HS-27A (cell line): ENCODE measurements at regions not wholly inside any gene's neighbourhood (a gene's known extent, or its start where the extent isn't known, plus 50 kb on each side); places are given as distances from the start of the nearest gene placed in this dataset.

Experiments
- DNase-seq: peaks from one replicate; pipeline ENCODE4 v3.0.0-alpha.2; 2012; ENCODE audit warnings: low read depth, missing footprints

DNA sequence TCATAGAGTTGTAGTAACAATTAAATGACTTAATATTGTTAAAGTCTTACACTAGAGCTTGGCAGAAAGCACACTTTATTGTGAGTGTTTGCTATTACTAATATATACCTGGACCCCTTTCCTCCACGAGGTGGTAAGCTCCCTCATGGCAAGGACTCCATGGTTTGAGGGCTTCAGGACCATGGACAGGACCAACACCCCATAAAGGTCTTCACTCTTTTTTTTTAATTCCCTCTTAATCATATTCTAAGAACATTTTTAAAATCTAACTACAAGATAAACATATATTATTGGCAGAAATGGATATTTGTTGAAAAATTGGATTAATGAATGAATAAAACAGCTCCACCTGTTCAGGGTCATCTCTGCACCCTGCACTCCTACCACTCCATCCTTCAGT lies 154.5 kb downstream of the CBLN1 start:
- no peak for DNase-seq

GRCh38 chr16:49121636-49122035 lies 160.0 kb downstream of the CBLN1 start:
- DNase-seq: no peak

DNA sequence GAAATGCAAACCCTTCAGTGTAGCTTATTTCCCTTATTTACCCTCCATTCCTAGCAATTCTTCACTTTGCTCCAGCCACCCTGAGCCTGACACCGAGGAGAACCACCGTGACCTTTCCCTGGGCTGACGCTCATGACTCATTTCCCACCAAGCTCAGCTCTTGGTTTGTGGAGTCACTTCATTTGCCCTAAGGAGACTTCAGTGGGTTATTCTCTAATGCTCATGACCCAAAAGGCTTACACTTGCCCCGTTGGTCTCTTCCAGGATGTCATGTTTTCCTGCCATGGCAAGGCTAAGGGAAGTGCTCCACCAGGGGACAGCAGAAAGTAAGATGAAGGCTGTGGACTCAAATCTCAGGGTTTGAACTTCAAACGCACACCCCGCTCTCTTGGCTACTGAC lies 161.0 kb downstream of the CBLN1 start:
- DNase-seq: no peak

DNA sequence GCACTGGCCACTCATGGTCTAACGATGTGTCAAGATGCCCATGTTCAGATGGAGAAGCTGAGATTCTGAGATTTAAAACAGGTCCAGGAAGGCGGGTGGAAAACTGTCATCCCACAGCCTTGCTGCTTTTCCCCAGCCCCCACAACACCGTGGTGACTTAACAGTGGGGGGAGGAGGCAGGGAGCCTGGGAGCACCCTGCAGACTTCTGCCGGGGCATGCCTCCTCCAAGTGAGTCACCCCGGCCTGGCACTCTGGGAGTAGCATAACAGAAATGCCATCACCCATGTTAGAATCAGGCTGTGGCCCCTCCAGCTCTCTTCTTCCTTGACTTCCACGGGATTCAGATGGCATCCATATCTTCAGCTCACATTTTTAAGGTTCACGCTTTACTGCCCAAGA lies 164.8 kb downstream of the CBLN1 start:
- no peak for DNase-seq

DNA sequence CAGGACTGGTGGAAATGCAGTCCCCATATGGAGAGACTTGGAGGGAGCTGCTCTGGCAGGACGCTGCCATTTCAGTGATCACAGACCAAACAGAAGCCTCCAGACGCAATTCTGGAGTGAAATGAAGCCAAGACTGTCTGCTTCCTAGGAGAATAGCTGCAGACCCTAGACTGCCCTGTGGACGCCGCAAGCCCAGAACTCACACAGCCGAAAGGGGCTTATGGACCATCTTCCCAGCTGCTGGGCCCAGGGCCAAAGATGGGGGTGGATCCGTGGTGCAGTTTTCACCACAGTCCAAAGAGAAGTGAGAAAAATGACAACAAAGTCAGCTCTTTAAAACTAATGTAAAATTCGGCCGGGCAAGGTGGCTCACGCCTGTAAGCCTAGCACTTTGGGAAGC lies 165.7 kb downstream of the CBLN1 start:
- DNase-seq: no peak

- DNase-seq: no peak
Observed at GRCh38 chr16:49112754-49113153, 168.9 kb downstream of the CBLN1 start.

GRCh38 chr16:49111351-49111750 lies 170.3 kb downstream of the CBLN1 start:
- DNase-seq: no peak

DNA sequence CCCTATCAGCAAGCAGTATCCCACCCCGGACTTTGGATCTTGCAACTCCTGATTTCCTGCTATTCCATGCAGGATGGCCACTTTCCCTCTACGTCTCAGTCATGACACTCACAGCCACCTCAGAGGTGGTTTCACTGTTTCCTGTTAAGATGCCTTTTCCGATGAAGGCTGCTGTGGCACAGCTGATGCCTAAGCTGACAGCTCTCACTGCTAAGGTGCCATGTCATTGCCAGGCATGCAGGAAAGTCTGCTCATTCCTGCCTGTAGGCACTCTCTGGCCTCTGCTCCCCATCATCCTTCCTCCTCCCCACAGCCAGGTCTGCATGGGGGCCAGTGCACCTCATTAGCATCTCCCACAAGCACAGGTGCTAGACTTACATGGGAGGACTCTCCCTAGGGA lies 173.0 kb downstream of the CBLN1 start:
- DNase-seq: no peak

GRCh38 chr16:49103298-49103697 lies 178.3 kb downstream of the CBLN1 start:
- no peak for DNase-seq

GRCh38 chr16:49101997-49102396 lies 179.6 kb downstream of the CBLN1 start:
- no peak for DNase-seq

- DNase-seq: no peak
Observed at GRCh38 chr16:49100366-49100765, 181.3 kb downstream of the CBLN1 start.

DNA sequence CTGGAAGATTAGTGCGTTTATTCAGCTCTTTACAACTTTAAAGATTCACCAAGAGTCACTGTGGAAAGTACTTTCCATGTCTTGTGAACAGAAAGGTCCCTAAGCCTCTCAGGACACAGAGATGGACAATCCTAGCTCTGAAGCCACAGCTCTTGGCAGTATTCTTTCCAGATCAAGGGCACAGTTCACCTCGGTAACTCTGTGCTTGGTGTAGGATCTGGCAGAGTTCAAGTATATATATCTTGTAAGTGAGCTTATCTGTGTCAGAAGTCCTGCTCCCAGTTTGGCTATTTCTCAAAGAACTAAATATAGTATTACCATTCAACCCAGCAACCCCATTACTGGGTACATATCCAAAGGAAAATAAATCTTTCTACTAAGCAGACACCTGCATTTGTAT lies 183.7 kb downstream of the CBLN1 start:
- DNase-seq: no peak

DNA sequence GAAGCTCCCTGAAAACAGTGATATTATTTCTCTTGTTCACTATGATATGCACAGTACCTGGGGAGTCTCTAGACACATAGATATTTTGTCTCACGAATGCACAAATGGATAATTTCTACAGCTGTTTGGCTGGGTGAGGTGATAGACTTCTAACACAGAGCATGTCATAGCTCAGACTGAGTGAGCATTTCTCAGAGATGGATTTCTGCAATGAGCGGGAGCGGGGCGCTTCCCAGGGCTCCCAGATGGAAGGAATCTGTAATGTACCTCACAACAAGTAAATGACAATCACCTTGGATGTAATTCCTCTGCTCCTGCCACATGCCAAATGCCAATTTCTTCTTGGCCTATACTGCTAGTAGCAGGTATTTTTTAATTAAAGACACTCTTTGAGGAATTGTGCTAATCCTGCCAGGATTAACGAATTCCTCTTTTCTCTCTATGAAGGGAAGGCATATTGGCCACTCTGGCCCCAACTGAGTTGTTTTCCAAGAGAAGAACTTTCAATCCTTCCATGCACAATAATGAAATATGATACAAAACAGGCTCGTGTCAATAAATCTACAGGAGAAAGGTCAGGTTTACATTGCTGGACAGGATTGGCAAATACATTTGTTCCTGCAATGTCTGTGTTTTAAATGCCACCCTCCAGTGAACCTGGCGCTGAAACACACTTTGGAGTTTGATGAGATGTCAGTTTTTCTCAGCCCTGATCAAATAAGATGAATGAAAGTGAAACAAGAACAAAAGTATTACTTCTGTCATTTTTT lies 185.3 kb downstream of the CBLN1 start:
- no peak for DNase-seq

- DNase-seq: no peak
Observed at GRCh38 chr16:49095539-49095938, 186.1 kb downstream of the CBLN1 start.

DNA sequence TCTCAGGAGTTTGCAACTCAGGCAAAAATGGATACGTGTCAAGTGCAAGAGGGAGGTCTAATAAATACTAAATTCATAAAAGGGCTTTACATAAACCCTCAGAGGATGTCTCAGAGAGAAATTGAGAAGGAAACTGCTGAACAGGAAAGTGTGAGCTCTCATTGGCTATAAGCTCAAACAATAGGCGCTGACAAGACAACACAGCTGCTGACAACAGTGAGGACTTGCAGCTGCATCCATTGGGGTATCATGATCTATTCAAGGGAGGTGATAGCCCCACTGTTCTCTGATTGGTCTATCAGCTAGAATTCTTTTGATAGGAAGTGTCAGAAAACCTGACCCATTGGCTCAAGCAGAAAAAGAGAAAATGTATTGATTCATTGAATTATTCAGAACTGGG lies 187.2 kb downstream of the CBLN1 start:
- DNase-seq: no peak

DNA sequence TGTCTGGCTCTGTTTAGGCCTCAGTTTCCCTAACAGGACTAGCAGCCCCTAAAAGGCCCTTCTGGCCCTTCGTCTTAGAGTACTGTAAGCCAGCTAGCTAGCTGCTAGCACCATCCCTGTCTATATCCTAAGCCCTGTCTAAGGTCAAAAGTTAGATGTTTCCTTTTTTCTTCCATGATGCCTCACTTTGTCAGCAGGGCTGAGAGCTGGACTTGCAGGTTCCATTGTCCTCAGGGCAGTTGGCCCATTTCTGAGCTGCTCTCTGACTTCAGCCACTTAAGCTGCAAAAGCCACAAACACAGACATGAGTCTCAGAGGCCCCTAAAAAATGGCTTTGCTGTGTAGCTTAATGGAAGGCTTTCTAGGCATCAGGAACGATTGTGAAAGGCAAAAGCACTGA lies 187.7 kb downstream of the CBLN1 start:
- no peak for DNase-seq

GRCh38 chr16:49092704-49093103 lies 188.9 kb downstream of the CBLN1 start:
- no peak for DNase-seq

DNA sequence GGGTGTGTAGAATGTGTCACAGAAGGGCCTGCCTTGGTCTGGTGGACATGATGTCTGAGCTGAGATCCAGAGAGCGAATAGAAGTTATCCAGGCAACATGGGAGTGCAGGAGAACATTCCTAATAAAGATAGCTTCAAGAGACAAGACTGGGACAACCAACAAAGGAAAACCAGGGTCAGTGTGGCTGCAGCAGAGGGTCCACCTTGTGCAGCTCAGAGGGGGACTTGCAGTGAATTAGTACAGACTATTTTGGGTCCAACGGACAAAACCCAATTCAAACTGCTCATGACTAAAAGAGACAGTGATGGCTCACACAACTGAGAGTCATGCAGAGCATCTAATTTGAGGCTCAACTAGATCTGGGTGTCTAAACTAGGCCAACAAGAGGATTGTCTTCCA lies 192.1 kb downstream of the CBLN1 start:
- no peak for DNase-seq

- no peak for DNase-seq
Observed at GRCh38 chr16:49089039-49089438, 192.6 kb downstream of the CBLN1 start.

GRCh38 chr16:49085686-49086085 lies 196.0 kb downstream of the CBLN1 start:
- no peak for DNase-seq

DNA sequence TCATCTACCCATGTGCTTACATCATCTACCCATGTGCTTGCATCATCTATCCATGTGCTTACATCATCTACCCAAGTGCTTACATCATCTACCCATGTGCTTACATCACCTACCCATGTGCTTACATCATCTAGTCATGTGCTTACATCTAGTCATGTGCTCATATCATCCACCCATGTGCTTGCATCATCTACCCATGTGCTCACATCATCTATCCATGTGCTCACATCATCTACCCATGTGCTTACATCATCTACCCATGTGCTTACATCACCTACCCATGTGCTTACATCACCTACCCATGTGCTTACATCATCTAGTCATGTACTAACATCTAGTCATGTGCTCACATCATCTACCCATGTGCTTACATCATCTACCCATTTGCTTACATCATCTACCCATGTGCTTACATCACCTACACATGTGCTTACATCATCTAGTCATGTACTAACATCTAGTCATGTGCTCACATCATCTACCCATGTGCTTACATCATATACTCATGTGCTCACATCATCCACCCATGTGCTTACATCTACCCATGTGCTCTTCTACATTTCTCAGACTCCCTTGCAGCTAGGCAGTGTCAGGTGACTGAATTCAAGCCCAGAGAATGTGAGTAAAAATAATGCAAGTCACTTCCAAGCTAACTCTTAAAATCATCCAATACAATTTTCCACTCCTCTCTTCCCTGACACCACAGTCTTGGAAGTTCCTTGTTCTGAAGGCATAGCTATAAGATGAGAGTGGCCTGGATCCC lies 196.8 kb downstream of the CBLN1 start:
- no peak for DNase-seq

- DNase-seq: no peak
Observed at GRCh38 chr16:49081554-49081953, 200.1 kb downstream of the CBLN1 start.

DNA sequence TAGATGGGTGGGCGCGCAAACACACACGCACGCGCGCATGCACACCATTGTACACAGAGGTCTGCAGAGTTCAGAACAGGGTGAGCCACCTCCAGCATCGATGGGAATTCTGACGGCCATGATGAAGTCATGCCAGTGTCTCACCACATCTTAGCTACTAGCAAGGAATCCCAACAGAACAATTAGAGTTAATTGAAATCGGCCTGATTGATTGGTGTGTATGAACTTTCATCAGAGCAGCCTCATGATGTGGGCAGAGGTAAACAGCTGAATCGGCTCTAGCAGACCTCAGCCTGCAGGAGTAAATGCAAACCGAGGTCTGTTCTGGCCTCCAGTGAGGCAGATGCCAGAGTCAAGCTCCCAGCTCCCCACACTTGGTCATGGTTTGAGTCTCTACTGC lies 200.6 kb downstream of the CBLN1 start:
- DNase-seq: no peak

DNA sequence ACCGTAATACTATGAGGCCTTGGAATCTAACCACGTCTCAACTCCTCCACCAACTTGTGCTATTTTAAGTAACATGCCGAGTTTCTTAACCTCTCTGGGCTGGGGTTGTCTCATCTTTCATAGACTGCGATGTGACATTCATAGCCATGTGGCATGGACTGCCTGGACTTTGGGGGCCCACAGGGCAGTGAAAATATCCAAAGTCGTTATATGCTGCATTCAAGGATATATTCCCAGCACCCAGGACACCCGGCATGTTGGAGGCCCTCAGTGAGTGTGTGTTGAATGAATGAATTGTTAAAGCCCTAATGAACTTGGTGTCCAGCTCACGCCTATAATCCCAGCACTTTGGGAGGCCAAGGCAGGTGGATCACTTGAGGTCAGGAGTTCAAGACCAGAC lies 203.1 kb downstream of the CBLN1 start:
- DNase-seq: no peak
